B cell (primary cell): ENCODE measurements at regions not wholly inside any gene's neighbourhood (a gene's known extent, or its start where the extent isn't known, plus 50 kb on each side); places are given as distances from the start of the nearest gene placed in this dataset.

Experiments used
- ATAC-seq: fragments of 200-7000 bp; cut with Tn5 transposase; one replicate; pipeline ENCODE4 v1.10.0; 2021; ENCODE audit warnings: low read depth, mild to moderate bottlenecking, moderate number of reproducible peaks, moderate library complexity
- CTCF ChIA-PET: fragments of 350-600 bp; sonication (Branson Sonifier 250); formaldehyde crosslinking; loops from one replicate; lab custom pipeline; 2021; ENCODE audit warnings: antibody characterized with exemption, inconsistent platforms; lab: Charles Lee
- POLR2A ChIA-PET: fragments of 350-600 bp; sonication (Branson Sonifier 250); formaldehyde crosslinking; loops from one replicate; lab custom pipeline; 2021; ENCODE audit warnings: antibody characterized with exemption; lab: Charles Lee
- DNase-seq: peaks from one replicate; pipeline ENCODE4 v3.0.0; 2013
- H2AFZ ChIP-seq: 2 replicates; pipeline ENCODE4 v1.6.1; 2012; ENCODE audit warnings: mild to moderate bottlenecking, low read depth, low read length; ENCODE audit not compliant: insufficient read depth, poor library complexity, severe bottlenecking
- H3K27ac ChIP-seq, 2 donors: 1 replicate in 1 of 2; 2 replicates in 1 of 2; pipeline ENCODE4 v1.5.1; 2012 to 2013; ENCODE audit warnings: low read length in 2 of 2, mild to moderate bottlenecking in 2 of 2, moderate library complexity in 1 of 2
- H3K27me3 ChIP-seq, 4 experiments: fragments of 200-600 bp in 1 of 4; sonication (generic) in 1 of 4; replicated peaks in 1 of 4; 1 replicate in 2 of 4; 2 replicates in 2 of 4; pipeline versions ENCODE4 v1.6.1 to v1.7.0; 2013 to 2016; ENCODE audit warnings: low read length in 3 of 4, mild to moderate bottlenecking in 2 of 4, mixed read lengths in 1 of 4, moderate library complexity in 1 of 4; ENCODE audit not compliant: insufficient read depth in 4 of 4, control insufficient read depth in 3 of 4; ENCODE audit errors: control extremely low read depth in 1 of 4
- H3K36me3 ChIP-seq, 2 experiments: replicated peaks in 1 of 2; 1 replicate in 1 of 2; 2 replicates in 1 of 2; pipeline versions ENCODE4 v1.6.1 to v1.7.1; 2013; ENCODE audit warnings: low read length in 1 of 2; ENCODE audit not compliant: insufficient read depth in 2 of 2, control insufficient read depth in 1 of 2; ENCODE audit errors: control extremely low read depth in 1 of 2, extremely low read depth in 1 of 2
- H3K4me1 ChIP-seq, 2 donors: fragments of 200-600 bp in 1 of 2; sonication (generic) in 1 of 2; 1 replicate in 1 of 2; 2 replicates in 1 of 2; pipeline versions ENCODE4 v1.5.1 to v1.6.1; 2013 to 2017; ENCODE audit warnings: low read length in 2 of 2; ENCODE audit not compliant: control insufficient read depth in 2 of 2, insufficient read depth in 2 of 2
- H3K4me2 ChIP-seq: replicated peaks from 2 replicates; pipeline ENCODE3; 2012; ENCODE audit warnings: mild to moderate bottlenecking, low read depth, low read length; ENCODE audit not compliant: poor library complexity, severe bottlenecking
- H3K4me3 ChIP-seq, 5 experiments: fragments of 200-600 bp in 1 of 5; sonication (generic) in 1 of 5; 1 replicate in 3 of 5; 2 replicates in 2 of 5; pipeline versions ENCODE4 v1.5.1 to v1.7.0; 2011 to 2016; ENCODE audit warnings: low read length in 4 of 5, mild to moderate bottlenecking in 4 of 5, low read depth in 2 of 5, control low read depth in 1 of 5, moderate library complexity in 1 of 5; ENCODE audit not compliant: insufficient read depth in 1 of 5; ENCODE audit errors: control extremely low read depth in 1 of 5, extremely low read depth in 1 of 5
- H3K79me2 ChIP-seq: fragments of 200-600 bp; sonication (generic); one replicate; pipeline ENCODE4 v1.6.0; 2016; ENCODE audit warnings: low read length; ENCODE audit not compliant: control insufficient read depth, insufficient read depth
- H3K9ac ChIP-seq: fragments of 200-600 bp; sonication (generic); 2 replicates; pipeline ENCODE4 v1.6.1; 2017; ENCODE audit warnings: mild to moderate bottlenecking, low read length, moderate library complexity
- H3K9me3 ChIP-seq, 3 donors: one replicate each; pipeline versions ENCODE4 v1.6.1 to v1.7.1; 2013; ENCODE audit warnings: low read length in 2 of 3; ENCODE audit not compliant: control insufficient read depth in 2 of 3, insufficient read depth in 1 of 3; ENCODE audit errors: control extremely low read depth in 1 of 3
- H4K20me1 ChIP-seq: 2 replicates; pipeline ENCODE4 v1.6.0; 2012; ENCODE audit warnings: mild to moderate bottlenecking, low read length; ENCODE audit not compliant: insufficient read depth, control insufficient read depth, poor library complexity, severe bottlenecking
- H3K27ac Mint-ChIP-seq: one replicate; pipeline ENCODE4 v1.8.0; 2021; ENCODE audit warnings: mixed read lengths
- H3K27me3 Mint-ChIP-seq: one replicate; pipeline ENCODE4 v1.8.0; 2021; ENCODE audit warnings: mixed read lengths
- H3K4me1 Mint-ChIP-seq: one replicate; pipeline ENCODE4 v1.8.0; 2021; ENCODE audit warnings: mixed read lengths
- H3K4me3 Mint-ChIP-seq: one replicate; pipeline ENCODE4 v1.8.0; 2021; ENCODE audit warnings: mixed read lengths
- H3K9me3 Mint-ChIP-seq: one replicate; pipeline ENCODE4 v1.8.0; 2022; ENCODE audit warnings: mixed read lengths; ENCODE audit not compliant: insufficient read depth
- CTCF ChIP-seq: fragments of 200-600 bp; IDR thresholded peaks from one replicate; pipeline ENCODE4 v1.8.0; 2022; ENCODE audit warnings: antibody characterized with exemption, mild to moderate bottlenecking
- EZH2 ChIP-seq: IDR thresholded peaks from 2 replicates; pipeline ENCODE4 v1.6.1; 2012; ENCODE audit warnings: borderline replicate concordance, low read depth, mild to moderate bottlenecking, moderate library complexity, low read length; ENCODE audit not compliant: insufficient read depth, poor library complexity, severe bottlenecking
- WGBS: methylation state at CpG from one replicate; pipeline ENCODE4 v1.1.5; 2013; ENCODE audit warnings: missing lambda C conversion rate; ENCODE audit not compliant: insufficient coverage; 5-methylcytosine and 5-hydroxymethylcytosine counted together
- intact Hi-C: fragments of 100-400 bp; cut with micrococcal nuclease; formaldehyde crosslinking; loops from one replicate; pipeline ENCODE4 v1.10.0; 2022

- Mint-ChIP-seq H3K9me3 (no peaks in the 10 kb centered on the region), H3K4me1 (no peaks in the 10 kb centered on the region), H3K27ac (no peak overlapping the region), H3K27me3 (no peaks in the 10 kb centered on the region), H3K4me3 (no peak overlapping the region)
- intact Hi-C loops: loop anchor here (10.0 kb wide), 1 partner anchor 1971 kb away; no protein-coding TSS in a partner anchor
- ChIA-PET CTCF (no interaction called here), POLR2A (no interaction called here)
- no peaks in the 10 kb centered on the region for H3K79me2 ChIP-seq
- DNase-seq (no peak), ATAC-seq (no peak)
- TF ChIP-seq EZH2: no peak
- TF ChIP-seq CTCF: no peak
- no peak overlapping the region for H2AFZ ChIP-seq
- no peak overlapping the region for H3K27ac ChIP-seq
- H3K4me2 ChIP-seq: no peak overlapping the region
- H3K4me3 ChIP-seq: no peak overlapping the region
- H3K9ac ChIP-seq: no peak overlapping the region
- no peaks in the 10 kb centered on the region for H4K20me1 ChIP-seq
- H3K27me3 ChIP-seq: no peaks in the 10 kb centered on the region
- no peaks in the 10 kb centered on the region for H3K9me3 ChIP-seq
- H3K4me1 ChIP-seq: no peaks in the 10 kb centered on the region
- no peaks in the 10 kb centered on the region for H3K36me3 ChIP-seq
- no CpG with 5 or more reads among the region's 8 CpGs for WGBS
Observed at GRCh38 chr7:113715981-113716856, 202.6 kb downstream of the PPP1R3A start.

- H3K27me3 Mint-ChIP-seq: no peaks in the 10 kb centered on the region
- no peak overlapping the region for H3K27ac ChIP-seq
- no peaks in the 10 kb centered on the region for H3K9me3 Mint-ChIP-seq
- H3K4me2 ChIP-seq: no peak overlapping the region
- H3K27ac Mint-ChIP-seq: no peak overlapping the region
- H3K4me1 Mint-ChIP-seq: no peaks in the 10 kb centered on the region
- no peak overlapping the region for H3K4me3 Mint-ChIP-seq
- no peaks in the 10 kb centered on the region for H3K27me3 ChIP-seq
- H3K36me3 ChIP-seq: no peaks in the 10 kb centered on the region
- H3K4me3 ChIP-seq: no peak overlapping the region
- ATAC-seq: no peak
- no peaks in the 10 kb centered on the region for H4K20me1 ChIP-seq
- no peak for DNase-seq
- no CpG with 5 or more reads among the region's 1 CpG for WGBS
- no peaks in the 10 kb centered on the region for H3K9me3 ChIP-seq
- no peaks in the 10 kb centered on the region for H3K4me1 ChIP-seq
- POLR2A ChIA-PET: no interaction called here
- TF ChIP-seq EZH2: no peak
- no peak for TF ChIP-seq CTCF
- intact Hi-C loops: loop anchor here (10.0 kb wide), 1 partner anchor 1970 kb away; no protein-coding TSS in a partner anchor
- H3K9ac ChIP-seq: no peak overlapping the region
- H2AFZ ChIP-seq: no peak overlapping the region
- no peaks in the 10 kb centered on the region for H3K79me2 ChIP-seq
- CTCF ChIA-PET: no interaction called here
Observed at GRCh38 chr7:113715262-113715661, 203.5 kb downstream of the PPP1R3A start.
